GM23338 (cell line): ENCODE measurements at regions not wholly inside any gene's neighbourhood (a gene's known extent, or its start where the extent isn't known, plus 50 kb on each side); places are given as distances from the start of the nearest gene placed in this dataset.
"Not testable (repeated sequence)": the region's sequence is repeated elsewhere in the genome, so short reads cannot be mapped to it uniquely, and the experiment has no call there.

Experiments
- ATAC-seq: fragments of 200-7000 bp; cut with Tn5 transposase; 3 replicates; pipeline ENCODE4 v1.9.1; 2020
- DNase-seq: peaks from one replicate; pipeline ENCODE4 v3.0.0-alpha.2; 2015; ENCODE audit warnings: low spot score
- H2AFZ ChIP-seq: fragments of 200-600 bp; sonication (generic); 2 replicates; pipeline ENCODE4 v1.8.0; 2016; ENCODE audit warnings: antibody characterized with exemption, mild to moderate bottlenecking, moderate library complexity
- H3F3A ChIP-seq: fragments of 200-600 bp; sonication (generic); replicated peaks from 2 replicates; pipeline ENCODE4 v1.8.0; 2017; ENCODE audit warnings: antibody characterized with exemption, mixed run types, low read depth
- H3K27ac ChIP-seq: fragments of 200-600 bp; sonication (generic); 2 replicates; pipeline ENCODE4 v1.6.1; 2016; ENCODE audit warnings: low read depth
- H3K27me3 ChIP-seq: fragments of 200-600 bp; sonication (generic); 2 replicates; pipeline ENCODE4 v1.8.0; 2016; ENCODE audit warnings: mild to moderate bottlenecking, mixed run types, moderate library complexity; ENCODE audit not compliant: insufficient read depth
- H3K36me3 ChIP-seq: fragments of 200-600 bp; sonication (generic); 2 replicates; pipeline ENCODE4 v1.8.0; 2016; ENCODE audit warnings: mild to moderate bottlenecking; ENCODE audit not compliant: insufficient read depth
- H3K4me1 ChIP-seq: fragments of 200-600 bp; sonication (generic); 2 replicates; pipeline ENCODE4 v1.8.0; 2016; ENCODE audit warnings: mild to moderate bottlenecking, moderate library complexity; ENCODE audit not compliant: insufficient read depth
- H3K4me2 ChIP-seq: fragments of 200-600 bp; sonication (generic); 2 replicates; pipeline ENCODE4 v1.7.1; 2017; ENCODE audit warnings: mixed run types
- H3K4me3 ChIP-seq: fragments of 200-600 bp; sonication (generic); 2 replicates; pipeline ENCODE4 v1.6.1; 2016; ENCODE audit warnings: mixed run types
- H3K79me2 ChIP-seq: fragments of 200-600 bp; sonication (generic); replicated peaks from 2 replicates; pipeline ENCODE4 v1.8.0; 2017; ENCODE audit warnings: mild to moderate bottlenecking; ENCODE audit not compliant: insufficient read depth
- H3K9me2 ChIP-seq: fragments of 200-600 bp; sonication (generic); 2 replicates; pipeline ENCODE4 v1.8.0; 2017; ENCODE audit not compliant: insufficient read depth
- H4K20me1 ChIP-seq: fragments of 200-600 bp; sonication (generic); replicated peaks from 2 replicates; pipeline ENCODE4 v1.8.0; 2017; ENCODE audit warnings: mild to moderate bottlenecking; ENCODE audit not compliant: insufficient read depth
- H3K27ac Mint-ChIP-seq: 2 replicates; pipeline ENCODE4 v1.8.0; 2020; ENCODE audit warnings: inconsistent platforms, mild to moderate bottlenecking, moderate library complexity, mixed read lengths
- H3K27me3 Mint-ChIP-seq: 3 replicates; pipeline ENCODE4 v1.8.0; 2022; ENCODE audit warnings: low read depth, mild to moderate bottlenecking, moderate library complexity, mixed read lengths, inconsistent platforms; ENCODE audit not compliant: insufficient read depth, poor library complexity
- H3K36me3 Mint-ChIP-seq: 3 replicates; pipeline ENCODE4 v1.8.0; 2021; ENCODE audit warnings: low read depth, mild to moderate bottlenecking, inconsistent platforms, moderate library complexity, mixed read lengths
- H3K4me1 Mint-ChIP-seq: 3 replicates; pipeline ENCODE4 v1.8.0; 2020; ENCODE audit warnings: mild to moderate bottlenecking, inconsistent platforms, mixed read lengths
- H3K4me3 Mint-ChIP-seq: 3 replicates; pipeline ENCODE4 v1.8.0; 2021; ENCODE audit warnings: moderate library complexity, mild to moderate bottlenecking, inconsistent platforms, mixed read lengths
- H3K9me3 Mint-ChIP-seq: 3 replicates; pipeline ENCODE4 v1.8.0; 2020; ENCODE audit warnings: moderate library complexity, mild to moderate bottlenecking, inconsistent platforms, mixed read lengths
- EZH2 ChIP-seq: fragments of 200-600 bp; sonication (generic); IDR thresholded peaks from one replicate; pipeline ENCODE4 v1.8.0; 2017; ENCODE audit warnings: antibody characterized with exemption, mild to moderate bottlenecking, low read depth; ENCODE audit not compliant: unreplicated experiment
- EZH2phosphoT487 ChIP-seq: fragments of 200-600 bp; sonication (generic); IDR thresholded peaks from one replicate; pipeline ENCODE4 v1.8.1; 2018; ENCODE audit warnings: antibody characterized with exemption; ENCODE audit not compliant: unreplicated experiment
- JUNB ChIP-seq: IDR thresholded peaks from one replicate; pipeline ENCODE4 v1.6.1; 2016; ENCODE audit warnings: antibody characterized with exemption; ENCODE audit not compliant: unreplicated experiment
- NANOG ChIP-seq: IDR thresholded peaks from 2 replicates; pipeline ENCODE4 v1.6.1; 2016; ENCODE audit warnings: antibody characterized with exemption, borderline replicate concordance
- POLR2AphosphoS5 ChIP-seq: IDR thresholded peaks from 2 replicates; pipeline ENCODE4 v1.6.1; 2016; ENCODE audit warnings: antibody characterized with exemption, low read depth
- STAT1 ChIP-seq: IDR thresholded peaks from one replicate; pipeline ENCODE4 v1.6.1; 2016; ENCODE audit warnings: antibody characterized with exemption; ENCODE audit not compliant: unreplicated experiment
- ZNF331 ChIP-seq: fragments of 250-450 bp; sonication (Bioruptor Pico); IDR thresholded peaks from 2 replicates; pipeline ENCODE4 v1.5.0; 2020; ENCODE audit warnings: low read depth, mild to moderate bottlenecking, moderate library complexity
- TF ChIP-seq, protein P1 (sequence below): fragments of 250-450 bp; sonication (Bioruptor Pico); IDR thresholded peaks from 2 replicates; pipeline ENCODE4 v1.5.0; 2020; ENCODE audit warnings: mild to moderate bottlenecking, moderate library complexity
- TF ChIP-seq, protein P2 (sequence below), 2 experiments: fragments of 200-600 bp in 1 of 2; sonication (generic) in 1 of 2; conservative IDR thresholded peaks; 2 replicates each; pipeline versions ENCODE4 v1.5.1 to v1.6.1; 2016 to 2017; ENCODE audit warnings: antibody characterized with exemption in 2 of 2, low read depth in 2 of 2, mild to moderate bottlenecking in 2 of 2, moderate library complexity in 1 of 2

GRCh38 chr1:25116832-25117231 is 115.5 kb downstream of the SYF2 start (continued):
- TF ChIP-seq, protein P1, sequence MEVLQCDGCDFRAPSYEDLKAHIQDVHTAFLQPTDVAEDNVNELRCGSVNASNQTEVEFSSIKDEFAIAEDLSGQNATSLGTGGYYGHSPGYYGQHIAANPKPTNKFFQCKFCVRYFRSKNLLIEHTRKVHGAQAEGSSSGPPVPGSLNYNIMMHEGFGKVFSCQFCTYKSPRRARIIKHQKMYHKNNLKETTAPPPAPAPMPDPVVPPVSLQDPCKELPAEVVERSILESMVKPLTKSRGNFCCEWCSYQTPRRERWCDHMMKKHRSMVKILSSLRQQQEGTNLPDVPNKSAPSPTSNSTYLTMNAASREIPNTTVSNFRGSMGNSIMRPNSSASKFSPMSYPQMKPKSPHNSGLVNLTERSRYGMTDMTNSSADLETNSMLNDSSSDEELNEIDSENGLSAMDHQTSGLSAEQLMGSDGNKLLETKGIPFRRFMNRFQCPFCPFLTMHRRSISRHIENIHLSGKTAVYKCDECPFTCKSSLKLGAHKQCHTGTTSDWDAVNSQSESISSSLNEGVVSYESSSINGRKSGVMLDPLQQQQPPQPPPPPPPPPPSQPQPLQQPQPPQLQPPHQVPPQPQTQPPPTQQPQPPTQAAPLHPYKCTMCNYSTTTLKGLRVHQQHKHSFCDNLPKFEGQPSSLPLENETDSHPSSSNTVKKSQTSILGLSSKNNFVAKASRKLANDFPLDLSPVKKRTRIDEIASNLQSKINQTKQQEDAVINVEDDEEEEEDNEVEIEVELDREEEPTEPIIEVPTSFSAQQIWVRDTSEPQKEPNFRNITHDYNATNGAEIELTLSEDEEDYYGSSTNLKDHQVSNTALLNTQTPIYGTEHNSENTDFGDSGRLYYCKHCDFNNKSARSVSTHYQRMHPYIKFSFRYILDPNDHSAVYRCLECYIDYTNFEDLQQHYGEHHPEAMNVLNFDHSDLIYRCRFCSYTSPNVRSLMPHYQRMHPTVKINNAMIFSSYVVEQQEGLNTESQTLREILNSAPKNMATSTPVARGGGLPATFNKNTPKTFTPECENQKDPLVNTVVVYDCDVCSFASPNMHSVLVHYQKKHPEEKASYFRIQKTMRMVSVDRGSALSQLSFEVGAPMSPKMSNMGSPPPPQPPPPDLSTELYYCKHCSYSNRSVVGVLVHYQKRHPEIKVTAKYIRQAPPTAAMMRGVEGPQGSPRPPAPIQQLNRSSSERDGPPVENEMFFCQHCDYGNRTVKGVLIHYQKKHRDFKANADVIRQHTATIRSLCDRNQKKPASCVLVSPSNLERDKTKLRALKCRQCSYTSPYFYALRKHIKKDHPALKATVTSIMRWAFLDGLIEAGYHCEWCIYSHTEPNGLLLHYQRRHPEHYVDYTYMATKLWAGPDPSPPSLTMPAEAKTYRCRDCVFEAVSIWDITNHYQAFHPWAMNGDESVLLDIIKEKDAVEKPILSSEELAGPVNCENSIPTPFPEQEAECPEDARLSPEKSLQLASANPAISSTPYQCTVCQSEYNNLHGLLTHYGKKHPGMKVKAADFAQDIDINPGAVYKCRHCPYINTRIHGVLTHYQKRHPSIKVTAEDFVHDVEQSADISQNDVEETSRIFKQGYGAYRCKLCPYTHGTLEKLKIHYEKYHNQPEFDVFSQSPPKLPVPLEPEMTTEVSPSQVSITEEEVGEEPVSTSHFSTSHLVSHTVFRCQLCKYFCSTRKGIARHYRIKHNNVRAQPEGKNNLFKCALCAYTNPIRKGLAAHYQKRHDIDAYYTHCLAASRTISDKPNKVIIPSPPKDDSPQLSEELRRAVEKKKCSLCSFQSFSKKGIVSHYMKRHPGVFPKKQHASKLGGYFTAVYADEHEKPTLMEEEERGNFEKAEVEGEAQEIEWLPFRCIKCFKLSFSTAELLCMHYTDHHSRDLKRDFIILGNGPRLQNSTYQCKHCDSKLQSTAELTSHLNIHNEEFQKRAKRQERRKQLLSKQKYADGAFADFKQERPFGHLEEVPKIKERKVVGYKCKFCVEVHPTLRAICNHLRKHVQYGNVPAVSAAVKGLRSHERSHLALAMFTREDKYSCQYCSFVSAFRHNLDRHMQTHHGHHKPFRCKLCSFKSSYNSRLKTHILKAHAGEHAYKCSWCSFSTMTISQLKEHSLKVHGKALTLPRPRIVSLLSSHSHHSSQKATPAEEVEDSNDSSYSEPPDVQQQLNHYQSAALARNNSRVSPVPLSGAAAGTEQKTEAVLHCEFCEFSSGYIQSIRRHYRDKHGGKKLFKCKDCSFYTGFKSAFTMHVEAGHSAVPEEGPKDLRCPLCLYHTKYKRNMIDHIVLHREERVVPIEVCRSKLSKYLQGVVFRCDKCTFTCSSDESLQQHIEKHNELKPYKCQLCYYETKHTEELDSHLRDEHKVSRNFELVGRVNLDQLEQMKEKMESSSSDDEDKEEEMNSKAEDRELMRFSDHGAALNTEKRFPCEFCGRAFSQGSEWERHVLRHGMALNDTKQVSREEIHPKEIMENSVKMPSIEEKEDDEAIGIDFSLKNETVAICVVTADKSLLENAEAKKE (CRISPR knock-in tag): no peak
- TF ChIP-seq ZNF331 (CRISPR knock-in tag): no peak
- TF ChIP-seq POLR2AphosphoS5: no peak
- TF ChIP-seq, protein P2, sequence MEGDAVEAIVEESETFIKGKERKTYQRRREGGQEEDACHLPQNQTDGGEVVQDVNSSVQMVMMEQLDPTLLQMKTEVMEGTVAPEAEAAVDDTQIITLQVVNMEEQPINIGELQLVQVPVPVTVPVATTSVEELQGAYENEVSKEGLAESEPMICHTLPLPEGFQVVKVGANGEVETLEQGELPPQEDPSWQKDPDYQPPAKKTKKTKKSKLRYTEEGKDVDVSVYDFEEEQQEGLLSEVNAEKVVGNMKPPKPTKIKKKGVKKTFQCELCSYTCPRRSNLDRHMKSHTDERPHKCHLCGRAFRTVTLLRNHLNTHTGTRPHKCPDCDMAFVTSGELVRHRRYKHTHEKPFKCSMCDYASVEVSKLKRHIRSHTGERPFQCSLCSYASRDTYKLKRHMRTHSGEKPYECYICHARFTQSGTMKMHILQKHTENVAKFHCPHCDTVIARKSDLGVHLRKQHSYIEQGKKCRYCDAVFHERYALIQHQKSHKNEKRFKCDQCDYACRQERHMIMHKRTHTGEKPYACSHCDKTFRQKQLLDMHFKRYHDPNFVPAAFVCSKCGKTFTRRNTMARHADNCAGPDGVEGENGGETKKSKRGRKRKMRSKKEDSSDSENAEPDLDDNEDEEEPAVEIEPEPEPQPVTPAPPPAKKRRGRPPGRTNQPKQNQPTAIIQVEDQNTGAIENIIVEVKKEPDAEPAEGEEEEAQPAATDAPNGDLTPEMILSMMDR (conservative IDR thresholded peaks at IDR 0.05; ENCODE audit: low read depth in 2 of 2): no peak
- TF ChIP-seq STAT1: no peak
- TF ChIP-seq EZH2phosphoT487: no peak
- TF ChIP-seq NANOG: no peak
- no peak for TF ChIP-seq EZH2
- no peak for TF ChIP-seq JUNB

GRCh38 chr1:25116117-25116516 is 116.2 kb downstream of the SYF2 start:
- H3K36me3 ChIP-seq, H3K4me3 ChIP-seq, H3K9me2 ChIP-seq, H4K20me1 ChIP-seq, H3K4me3 Mint-ChIP-seq, H3K27me3 Mint-ChIP-seq, H3K27me3 ChIP-seq, H3K79me2 ChIP-seq, H3K27ac Mint-ChIP-seq, H3K27ac ChIP-seq, H2AFZ ChIP-seq, ATAC-seq, H3K4me1 ChIP-seq, H3K9me3 Mint-ChIP-seq, H3K4me2 ChIP-seq, H3F3A ChIP-seq, H3K4me1 Mint-ChIP-seq, H3K36me3 Mint-ChIP-seq, DNase-seq: not testable (repeated sequence)
